Mesodermal cell (in vitro differentiated cells): ENCODE measurements at regions not wholly inside any gene's neighbourhood (a gene's known extent, or its start where the extent isn't known, plus 50 kb on each side); places are given as distances from the start of the nearest gene placed in this dataset.

Source experiments
- H3K27ac ChIP-seq: 2 replicates; pipeline ENCODE4 v1.7.0; 2013; ENCODE audit warnings: mild to moderate bottlenecking, low read depth, low read length, moderate library complexity; ENCODE audit not compliant: severe bottlenecking
- H3K36me3 ChIP-seq: 2 replicates; pipeline ENCODE4 v1.7.1; 2013; ENCODE audit warnings: mild to moderate bottlenecking, low read length, moderate library complexity; ENCODE audit not compliant: control insufficient read depth, insufficient read depth
- H3K4me1 ChIP-seq: one replicate; pipeline ENCODE4 v1.7.1; 2013; ENCODE audit warnings: mild to moderate bottlenecking, low read length; ENCODE audit not compliant: insufficient read depth, control insufficient read depth, poor library complexity, severe bottlenecking
- H3K4me3 ChIP-seq: 2 replicates; pipeline ENCODE4 v1.7.0; 2013; ENCODE audit warnings: low read length, control low read depth, mild to moderate bottlenecking; ENCODE audit not compliant: insufficient read depth, poor library complexity, severe bottlenecking; ENCODE audit errors: extremely low read depth
- H3K9me3 ChIP-seq: 2 replicates; pipeline ENCODE4 v1.7.1; 2013; ENCODE audit warnings: mild to moderate bottlenecking, low read length, moderate library complexity; ENCODE audit not compliant: control insufficient read depth
- WGBS, 2 experiments: methylation state at CpG; one replicate each; pipeline ENCODE4 v1.1.5; 2013; ENCODE audit warnings: missing lambda C conversion rate in 2 of 2; ENCODE audit not compliant: insufficient coverage in 2 of 2; 5-methylcytosine and 5-hydroxymethylcytosine counted together

DNA sequence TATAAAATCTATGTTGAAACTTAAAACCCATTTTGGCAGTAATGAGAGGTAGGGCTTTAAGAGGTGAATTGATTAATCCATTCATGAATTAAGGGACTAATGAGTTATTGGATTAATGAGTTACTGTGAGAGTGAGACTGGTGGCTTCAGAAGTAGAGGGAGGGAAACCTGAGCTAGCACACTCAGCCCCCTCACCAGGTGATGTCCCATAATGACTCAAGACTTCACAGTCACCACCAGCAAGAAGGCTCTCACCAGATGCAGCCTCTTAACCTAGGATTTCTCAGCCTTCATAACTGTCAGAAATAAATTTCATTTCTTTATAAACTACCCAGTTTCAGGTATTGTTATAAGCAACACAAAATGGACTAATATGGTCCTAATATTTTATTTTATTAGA, 621.7 kb upstream of the ACVR2A start:
- H3K9me3 ChIP-seq, result no peaks in the 10 kb centered on the region
- H3K36me3 ChIP-seq, result no peaks in the 10 kb centered on the region
- H3K27ac ChIP-seq, result no peak overlapping the region
- H3K4me3 ChIP-seq, result no peak overlapping the region
- H3K4me1 ChIP-seq, result peaks cover 5% of the 10 kb centered on the region

DNA sequence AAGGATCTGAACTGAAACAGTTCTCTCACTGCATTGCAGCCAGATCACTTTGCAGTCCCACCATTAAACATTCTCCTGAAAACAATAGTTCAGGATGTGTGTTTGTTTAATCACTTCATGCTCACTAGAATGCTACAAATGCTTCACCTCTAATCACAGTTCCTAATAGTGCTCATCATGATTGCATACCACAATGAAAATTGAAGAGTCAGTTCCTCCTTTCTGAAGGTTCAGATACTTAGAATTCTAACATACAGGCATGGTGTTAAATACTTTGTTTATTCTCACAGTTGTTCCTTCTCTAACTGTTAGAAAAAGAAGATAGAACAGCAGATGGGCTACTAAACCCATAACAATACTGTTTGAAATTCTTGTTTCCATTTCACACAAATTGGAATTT, 622.3 kb upstream of the ACVR2A start:
- Histone ChIP-seq H3K4me1 (peaks cover 5% of the 10 kb centered on the region), H3K4me3 (no peak overlapping the region), H3K27ac (no peak overlapping the region), H3K9me3 (no peaks in the 10 kb centered on the region), H3K36me3 (no peaks in the 10 kb centered on the region)

GRCh38 chr2:147214914-147215313, 629.9 kb upstream of the ACVR2A start:
- no peak overlapping the region for H3K4me3 ChIP-seq
- no peaks in the 10 kb centered on the region for H3K36me3 ChIP-seq
- H3K4me1 ChIP-seq, result no peaks in the 10 kb centered on the region
- no peaks in the 10 kb centered on the region for H3K9me3 ChIP-seq
- WGBS, 2 experiments, result 75 to 83% methylated on average over 2 of the region's 2 CpGs
- no peak overlapping the region for H3K27ac ChIP-seq

DNA sequence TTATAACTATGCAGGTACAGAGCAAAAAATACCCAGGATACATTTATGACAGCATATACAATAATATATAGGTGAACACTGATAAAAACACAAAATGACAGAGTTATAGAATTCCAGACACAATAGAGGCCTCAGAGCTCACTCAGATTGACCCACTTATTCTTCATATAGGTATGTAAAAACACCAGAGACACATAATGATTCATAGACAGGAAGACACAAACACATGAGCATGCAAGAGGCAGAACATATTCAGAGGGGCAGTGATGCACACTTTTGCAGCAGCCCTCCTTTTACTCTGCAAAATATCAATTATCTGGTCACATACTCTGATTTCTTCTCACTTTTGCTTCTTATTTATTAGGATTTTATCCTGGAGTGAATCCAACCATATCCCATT, 633.3 kb upstream of the ACVR2A start:
- Histone ChIP-seq H3K9me3 (no peaks in the 10 kb centered on the region), H3K27ac (no peak overlapping the region), H3K4me1 (no peaks in the 10 kb centered on the region), H3K36me3 (no peaks in the 10 kb centered on the region), H3K4me3 (no peak overlapping the region)

- H3K4me1 ChIP-seq, result no peaks in the 10 kb centered on the region
- no peak overlapping the region for H3K27ac ChIP-seq
- no peaks in the 10 kb centered on the region for H3K36me3 ChIP-seq
- no peak overlapping the region for H3K4me3 ChIP-seq
- H3K9me3 ChIP-seq, result no peaks in the 10 kb centered on the region
Observed at GRCh38 chr2:147204102-147204501, 640.7 kb upstream of the ACVR2A start.

DNA sequence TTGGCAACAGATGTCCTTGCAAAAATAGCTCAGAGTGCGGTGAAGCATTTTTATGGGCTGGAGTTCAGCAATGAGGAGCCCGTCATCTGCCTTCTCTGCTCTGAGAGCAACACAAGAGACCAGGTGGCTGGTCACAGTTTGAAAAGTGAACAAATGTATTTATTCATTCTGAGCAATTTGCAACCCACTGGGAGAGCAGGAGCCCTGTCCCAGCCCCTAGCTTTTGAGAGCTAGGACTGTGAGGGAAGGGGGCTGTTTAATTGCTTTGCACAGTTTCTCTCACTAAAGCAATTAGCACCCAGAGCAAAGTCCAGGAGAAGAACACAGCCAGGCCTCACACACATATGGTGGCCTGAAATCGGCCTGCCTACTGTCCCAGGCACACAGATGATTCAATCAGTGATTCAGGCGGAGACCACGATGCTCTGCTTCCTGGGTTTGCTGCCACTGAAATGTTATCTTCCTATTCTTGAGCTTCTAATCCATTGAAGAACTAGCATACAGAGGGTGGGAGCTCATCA, 646.1 kb upstream of the ACVR2A start:
- no peaks in the 10 kb centered on the region for H3K4me1 ChIP-seq
- no peaks in the 10 kb centered on the region for H3K36me3 ChIP-seq
- 80 to 90% methylated on average over 5 of the region's 5 CpGs for WGBS, 2 experiments
- H3K27ac ChIP-seq, result no peak overlapping the region
- H3K4me3 ChIP-seq, result no peak overlapping the region
- no peaks in the 10 kb centered on the region for H3K9me3 ChIP-seq

- H3K4me3 ChIP-seq, result no peak overlapping the region
- H3K36me3 ChIP-seq, result no peaks in the 10 kb centered on the region
- H3K27ac ChIP-seq, result no peak overlapping the region
- WGBS, 2 experiments, result 80 to 95% methylated on average over 1 to 4 of the region's 8 CpGs
- H3K9me3 ChIP-seq, result no peaks in the 10 kb centered on the region
- H3K4me1 ChIP-seq, result no peaks in the 10 kb centered on the region
Observed at GRCh38 chr2:147197754-147198483, 646.9 kb upstream of the ACVR2A start.

- 81 to 88% methylated on average over 3 of the region's 4 CpGs for WGBS, 2 experiments
- no peaks in the 10 kb centered on the region for H3K36me3 ChIP-seq
- H3K27ac ChIP-seq, result no peak overlapping the region
- H3K4me3 ChIP-seq, result no peak overlapping the region
- no peaks in the 10 kb centered on the region for H3K4me1 ChIP-seq
- no peaks in the 10 kb centered on the region for H3K9me3 ChIP-seq
Observed at GRCh38 chr2:147182260-147182659, 662.6 kb upstream of the ACVR2A start.

GRCh38 chr2:147181351-147182029, 663.3 kb upstream of the ACVR2A start:
- Histone ChIP-seq H3K4me1 (no peaks in the 10 kb centered on the region), H3K9me3 (no peaks in the 10 kb centered on the region), H3K4me3 (no peak overlapping the region), H3K27ac (no peak overlapping the region), H3K36me3 (no peaks in the 10 kb centered on the region)
- 80% methylated on average over 1 to 2 of the region's 2 CpGs for WGBS, 2 experiments

DNA sequence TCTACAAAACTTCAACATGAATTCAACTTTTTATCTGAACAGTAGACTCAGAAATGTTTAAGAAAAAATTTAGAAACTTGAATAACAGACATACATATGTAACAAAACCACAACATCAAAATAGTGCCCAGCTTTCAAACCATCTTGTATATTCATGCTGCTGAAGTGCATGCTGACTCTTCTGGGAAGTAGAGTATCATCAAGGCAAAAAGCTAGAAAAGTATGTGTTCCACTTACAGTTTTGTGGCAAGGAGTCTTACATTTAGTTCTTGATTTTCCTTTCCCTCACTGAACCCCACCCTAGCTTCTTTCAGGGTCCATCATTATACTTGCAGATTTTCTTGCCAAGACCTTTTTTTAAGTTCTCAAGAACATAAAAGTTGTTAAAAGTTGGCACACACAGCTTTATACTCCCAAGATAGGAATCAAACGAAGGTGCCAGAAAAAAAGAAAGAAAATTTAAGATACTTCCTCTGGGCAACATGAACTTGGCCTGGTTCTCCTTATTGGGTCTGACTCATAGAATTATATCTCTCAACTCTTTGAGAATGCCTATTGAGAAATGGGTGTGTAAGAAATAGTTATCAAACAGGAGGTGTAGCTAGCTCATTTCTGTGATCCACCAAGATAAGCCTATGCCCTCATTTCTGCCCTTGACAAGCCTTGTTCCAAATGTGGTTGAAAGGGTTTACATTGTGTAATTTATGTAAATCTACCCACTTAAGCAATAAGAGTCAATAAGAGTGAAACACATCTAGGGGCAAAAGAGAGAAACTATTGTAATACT, 667.6 kb upstream of the ACVR2A start:
- Histone ChIP-seq H3K36me3 (no peaks in the 10 kb centered on the region), H3K4me3 (no peak overlapping the region), H3K27ac (no peak overlapping the region), H3K9me3 (no peaks in the 10 kb centered on the region), H3K4me1 (no peaks in the 10 kb centered on the region)
- WGBS, 2 experiments, result no CpG with 5 or more reads among the region's 1 CpG

DNA sequence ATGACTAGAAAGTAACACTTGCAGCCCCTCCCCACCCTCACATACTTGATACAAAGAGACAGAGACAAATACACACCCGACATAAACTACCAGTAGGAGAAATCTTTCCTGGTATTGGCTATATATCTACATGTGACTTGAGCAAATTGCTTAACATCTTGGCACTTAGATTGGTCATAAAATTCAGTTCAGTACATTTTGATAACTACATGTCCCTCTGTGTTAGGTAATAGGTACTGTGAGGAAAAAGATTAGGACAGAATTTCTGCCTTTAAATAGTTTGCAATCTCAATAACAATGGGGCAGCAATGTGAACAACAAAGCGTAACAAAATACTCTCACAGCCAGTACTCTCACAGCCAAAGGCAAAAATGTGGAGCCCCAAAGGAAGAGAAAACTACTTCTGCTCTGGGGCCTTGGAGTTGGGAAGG, 670.0 kb upstream of the ACVR2A start:
- no CpG with 5 or more reads among the region's 2 CpGs for WGBS, 2 experiments
- H3K4me1 ChIP-seq, result no peaks in the 10 kb centered on the region
- no peaks in the 10 kb centered on the region for H3K36me3 ChIP-seq
- no peak overlapping the region for H3K27ac ChIP-seq
- H3K9me3 ChIP-seq, result no peaks in the 10 kb centered on the region
- H3K4me3 ChIP-seq, result no peak overlapping the region
